Calu3 (cell line): ENCODE measurements at regions not wholly inside any gene's neighbourhood (a gene's known extent, or its start where the extent isn't known, plus 50 kb on each side); places are given as distances from the start of the nearest gene placed in this dataset.

Experiments
- BruUV-seq: library from RNA; stranded (reverse); fragments of 400-500 nt; replicated peaks from 2 replicates; lab custom pipeline; 2021; lab: Mats Ljungman, UMichigan
- CTCF ChIA-PET: fragments of 300-600 bp; sonication (Branson Sonifier 250); formaldehyde crosslinking; loops from one replicate; lab custom pipeline; 2022; ENCODE audit warnings: antibody characterized with exemption; lab: Charles Lee
- DNase-seq: peaks from one replicate; pipeline ENCODE4 v3.0.0; 2022
- H3K27ac Mint-ChIP-seq: one replicate; pipeline ENCODE4 v1.8.0; 2022; ENCODE audit warnings: mixed read lengths; ENCODE audit not compliant: unreplicated experiment
- H3K27me3 Mint-ChIP-seq: one replicate; pipeline ENCODE4 v1.8.0; 2022; ENCODE audit warnings: mixed read lengths; ENCODE audit not compliant: unreplicated experiment
- H3K36me3 Mint-ChIP-seq: one replicate; pipeline ENCODE4 v1.8.0; 2022; ENCODE audit warnings: mild to moderate bottlenecking, moderate library complexity, mixed read lengths; ENCODE audit not compliant: insufficient read depth, unreplicated experiment
- H3K4me1 Mint-ChIP-seq: one replicate; pipeline ENCODE4 v1.8.0; 2022; ENCODE audit warnings: mild to moderate bottlenecking, low read depth, mixed read lengths; ENCODE audit not compliant: unreplicated experiment
- H3K4me3 Mint-ChIP-seq: one replicate; pipeline ENCODE4 v1.8.0; 2022; ENCODE audit warnings: mild to moderate bottlenecking, low read depth, moderate library complexity, mixed read lengths; ENCODE audit not compliant: unreplicated experiment
- H3K9me3 Mint-ChIP-seq: one replicate; pipeline ENCODE4 v1.8.0; 2022; ENCODE audit warnings: low read depth, mixed read lengths; ENCODE audit not compliant: unreplicated experiment
- intact Hi-C: fragments of 100-400 bp; cut with micrococcal nuclease; formaldehyde crosslinking; loops from one replicate; pipeline ENCODE4 v1.10.0; 2022; ENCODE audit not compliant: unreplicated experiment
- TF ChIP-seq, protein P1 (sequence below): fragments of 200-600 bp; IDR thresholded peaks from one replicate; pipeline ENCODE4 v1.8.0; 2022; ENCODE audit warnings: antibody characterized with exemption; ENCODE audit not compliant: unreplicated experiment

GRCh38 chr10:8639486-8640185, 585.1 kb downstream of the GATA3 start:
- TF ChIP-seq, protein P1, sequence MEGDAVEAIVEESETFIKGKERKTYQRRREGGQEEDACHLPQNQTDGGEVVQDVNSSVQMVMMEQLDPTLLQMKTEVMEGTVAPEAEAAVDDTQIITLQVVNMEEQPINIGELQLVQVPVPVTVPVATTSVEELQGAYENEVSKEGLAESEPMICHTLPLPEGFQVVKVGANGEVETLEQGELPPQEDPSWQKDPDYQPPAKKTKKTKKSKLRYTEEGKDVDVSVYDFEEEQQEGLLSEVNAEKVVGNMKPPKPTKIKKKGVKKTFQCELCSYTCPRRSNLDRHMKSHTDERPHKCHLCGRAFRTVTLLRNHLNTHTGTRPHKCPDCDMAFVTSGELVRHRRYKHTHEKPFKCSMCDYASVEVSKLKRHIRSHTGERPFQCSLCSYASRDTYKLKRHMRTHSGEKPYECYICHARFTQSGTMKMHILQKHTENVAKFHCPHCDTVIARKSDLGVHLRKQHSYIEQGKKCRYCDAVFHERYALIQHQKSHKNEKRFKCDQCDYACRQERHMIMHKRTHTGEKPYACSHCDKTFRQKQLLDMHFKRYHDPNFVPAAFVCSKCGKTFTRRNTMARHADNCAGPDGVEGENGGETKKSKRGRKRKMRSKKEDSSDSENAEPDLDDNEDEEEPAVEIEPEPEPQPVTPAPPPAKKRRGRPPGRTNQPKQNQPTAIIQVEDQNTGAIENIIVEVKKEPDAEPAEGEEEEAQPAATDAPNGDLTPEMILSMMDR = no peak
- Mint-ChIP-seq H3K9me3 (peaks cover 8% of the 10 kb centered on the region), H3K4me1 (peaks cover 16% of the 10 kb centered on the region), H3K27me3 (no peaks in the 10 kb centered on the region), H3K4me3 (no peak overlapping the region), H3K27ac (no peak overlapping the region), H3K36me3 (no peaks in the 10 kb centered on the region)
- intact Hi-C loops = no loop called here
- CTCF ChIA-PET = no interaction called here
- BruUV-seq = no TSS peak
- no peak for DNase-seq

DNA sequence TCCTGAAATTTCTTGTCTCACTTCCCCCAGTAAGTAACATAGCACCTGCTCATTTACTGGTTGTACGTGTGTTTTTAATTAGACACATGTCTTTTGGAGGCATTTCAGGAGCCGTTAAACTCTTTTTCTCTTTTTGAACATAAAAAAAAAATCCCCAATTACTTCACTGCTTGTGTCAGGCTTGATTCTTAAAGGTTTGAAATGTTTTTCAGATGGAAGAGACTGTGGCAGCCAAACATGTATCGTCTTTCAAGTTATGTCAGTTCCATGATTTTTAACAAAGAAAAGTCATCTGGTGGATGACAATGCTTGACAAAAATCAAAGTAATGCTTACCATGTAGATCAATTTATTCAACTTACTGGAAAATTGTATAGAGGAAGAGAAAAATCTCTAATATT, 585.8 kb downstream of the GATA3 start:
- H3K36me3 Mint-ChIP-seq = no peaks in the 10 kb centered on the region
- TF ChIP-seq, protein P1 = no peak
- no peak overlapping the region for H3K27ac Mint-ChIP-seq
- DNase-seq = no peak
- BruUV-seq = no TSS peak
- peaks cover 22% of the 10 kb centered on the region for H3K4me1 Mint-ChIP-seq
- no peaks in the 10 kb centered on the region for H3K27me3 Mint-ChIP-seq
- peaks cover 8% of the 10 kb centered on the region for H3K9me3 Mint-ChIP-seq
- H3K4me3 Mint-ChIP-seq = no peak overlapping the region
- CTCF ChIA-PET = no interaction called here
- intact Hi-C loops = no loop called here

DNA sequence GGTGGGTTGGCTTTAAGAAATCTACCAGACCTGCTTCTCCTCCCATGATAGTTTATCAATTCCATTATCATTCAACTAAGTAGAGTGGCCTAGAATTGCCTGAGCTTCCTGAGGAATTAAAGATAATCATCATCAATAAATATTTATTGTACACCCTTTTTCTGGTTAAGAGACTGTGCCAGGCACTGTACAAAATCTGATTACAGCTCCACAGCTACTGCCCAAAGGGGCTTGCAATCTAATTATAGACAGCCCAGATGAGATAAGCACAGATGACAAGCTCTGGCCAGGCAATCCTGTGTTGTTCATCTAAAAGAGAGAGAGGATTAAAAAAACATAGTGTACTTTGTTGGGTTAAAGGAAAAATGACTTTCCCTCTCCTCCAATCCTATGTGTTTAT, 586.4 kb downstream of the GATA3 start:
- no TSS peak for BruUV-seq
- Mint-ChIP-seq H3K4me1 (peaks cover 22% of the 10 kb centered on the region), H3K36me3 (no peaks in the 10 kb centered on the region), H3K27me3 (no peaks in the 10 kb centered on the region), H3K9me3 (peaks cover 8% of the 10 kb centered on the region), H3K27ac (no peak overlapping the region), H3K4me3 (no peak overlapping the region)
- TF ChIP-seq, protein P1 = no peak
- no peak for DNase-seq
- CTCF ChIA-PET = no interaction called here
- intact Hi-C loops = no loop called here

DNA sequence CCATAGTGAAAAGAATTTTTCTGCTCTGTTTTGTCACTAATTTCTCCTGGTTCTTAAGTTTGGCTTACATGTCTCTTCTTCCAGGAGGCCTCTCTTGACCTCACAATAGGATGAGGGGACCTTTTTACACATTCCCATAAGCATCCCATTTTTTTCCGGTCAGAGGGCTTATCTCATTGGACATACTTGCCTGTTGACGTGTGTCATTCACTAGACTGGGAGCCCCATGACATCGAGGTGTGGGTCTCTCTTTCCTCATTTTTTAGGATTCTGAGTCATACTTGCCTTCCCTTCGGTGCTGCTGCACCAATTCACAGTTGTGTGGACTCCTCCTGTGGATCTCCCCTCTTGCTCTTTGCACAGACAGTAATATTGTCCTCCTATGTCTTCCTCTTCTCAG, 601.8 kb downstream of the GATA3 start:
- no peaks in the 10 kb centered on the region for H3K27me3 Mint-ChIP-seq
- CTCF ChIA-PET = no interaction called here
- TF ChIP-seq, protein P1 = no peak
- no peak overlapping the region for H3K27ac Mint-ChIP-seq
- H3K4me3 Mint-ChIP-seq = no peak overlapping the region
- no peaks in the 10 kb centered on the region for H3K4me1 Mint-ChIP-seq
- H3K9me3 Mint-ChIP-seq = peaks cover 2% of the 10 kb centered on the region
- BruUV-seq = no TSS peak
- intact Hi-C loops = no loop called here
- DNase-seq = no peak
- no peaks in the 10 kb centered on the region for H3K36me3 Mint-ChIP-seq
